ENCODE measurements at regions not wholly inside any gene's neighbourhood (a gene's known extent, or its start where the extent isn't known, plus 50 kb on each side); places are given as distances from the start of the nearest gene placed in this dataset.

GRCh38 chr12:20040831-20041230, 327.5 kb upstream of the PDE3A start:
- TF ChIP-seq SP1 (IDR thresholded peaks at IDR 0.05) (no peak), ARNT (IDR thresholded peaks at IDR 0.05) (no peak), L3MBTL2 (conservative IDR thresholded peaks at IDR 0.05) (no peak), TARDBP (IDR thresholded peaks at IDR 0.05) (no peak), SUZ12 (IDR thresholded peaks at IDR 0.05) (no peak), FOXM1 (IDR thresholded peaks at IDR 0.05; ENCODE audit: borderline replicate concordance) (no peak), ELF4 (IDR thresholded peaks at IDR 0.05) (no peak), NFRKB (IDR thresholded peaks at IDR 0.05) (no peak), PKNOX1 (IDR thresholded peaks at IDR 0.05) (no peak), FOXK2 (IDR thresholded peaks at IDR 0.05) (no peak), BHLHE40 (IDR thresholded peaks at IDR 0.05; ENCODE audit: borderline replicate concordance) (no peak), FOXA1 (IDR thresholded peaks at IDR 0.05) (no peak)

All from HEK293T (cell line).